DND-41 (cell line): ENCODE measurements at regions not wholly inside any gene's neighbourhood (a gene's known extent, or its start where the extent isn't known, plus 50 kb on each side); places are given as distances from the start of the nearest gene placed in this dataset.

ENCODE experiments used
- EZH2 ChIP-seq: IDR thresholded peaks from 3 replicates; pipeline ENCODE4 v1.6.1; 2012; ENCODE audit warnings: borderline replicate concordance, low read depth, mild to moderate bottlenecking, moderate library complexity, low read length, inconsistent platforms; ENCODE audit not compliant: severe bottlenecking
- TF ChIP-seq, protein P1 (sequence below): IDR thresholded peaks from 2 replicates; pipeline ENCODE4 v1.5.1; 2012; ENCODE audit warnings: borderline replicate concordance, low read length, moderate library complexity, mild to moderate bottlenecking; ENCODE audit not compliant: poor library complexity, severe bottlenecking; ENCODE audit errors: extremely low read depth

DNA sequence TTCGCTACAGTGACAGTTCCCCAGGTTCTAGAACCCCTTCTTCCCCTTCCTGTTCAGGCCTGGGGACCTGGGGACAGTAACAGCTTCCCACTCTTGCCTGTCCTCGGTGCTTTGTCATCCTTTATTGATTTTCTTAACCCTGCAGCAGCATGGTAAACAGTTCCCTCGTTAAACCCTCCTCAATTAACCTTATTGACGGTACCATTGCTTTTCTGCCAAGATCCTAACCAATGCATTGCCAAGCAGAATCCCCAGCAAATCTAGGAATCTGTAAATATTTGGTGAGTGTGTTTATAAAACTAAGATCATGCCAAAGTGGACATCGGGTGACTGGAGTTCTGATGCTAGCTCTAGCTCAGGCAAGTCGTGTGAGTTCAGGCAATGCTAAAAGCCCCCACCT is 99.6 kb upstream of the KAZN start:
- TF ChIP-seq, protein P1, sequence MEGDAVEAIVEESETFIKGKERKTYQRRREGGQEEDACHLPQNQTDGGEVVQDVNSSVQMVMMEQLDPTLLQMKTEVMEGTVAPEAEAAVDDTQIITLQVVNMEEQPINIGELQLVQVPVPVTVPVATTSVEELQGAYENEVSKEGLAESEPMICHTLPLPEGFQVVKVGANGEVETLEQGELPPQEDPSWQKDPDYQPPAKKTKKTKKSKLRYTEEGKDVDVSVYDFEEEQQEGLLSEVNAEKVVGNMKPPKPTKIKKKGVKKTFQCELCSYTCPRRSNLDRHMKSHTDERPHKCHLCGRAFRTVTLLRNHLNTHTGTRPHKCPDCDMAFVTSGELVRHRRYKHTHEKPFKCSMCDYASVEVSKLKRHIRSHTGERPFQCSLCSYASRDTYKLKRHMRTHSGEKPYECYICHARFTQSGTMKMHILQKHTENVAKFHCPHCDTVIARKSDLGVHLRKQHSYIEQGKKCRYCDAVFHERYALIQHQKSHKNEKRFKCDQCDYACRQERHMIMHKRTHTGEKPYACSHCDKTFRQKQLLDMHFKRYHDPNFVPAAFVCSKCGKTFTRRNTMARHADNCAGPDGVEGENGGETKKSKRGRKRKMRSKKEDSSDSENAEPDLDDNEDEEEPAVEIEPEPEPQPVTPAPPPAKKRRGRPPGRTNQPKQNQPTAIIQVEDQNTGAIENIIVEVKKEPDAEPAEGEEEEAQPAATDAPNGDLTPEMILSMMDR: no peak
- no peak for TF ChIP-seq EZH2
